Stimulated activated CD4-positive, alpha-beta T cell treated with anti-CD3 and anti-CD28 coated beads, Interleukin-1b, Interleukin-23, amount 100 ng/mL, for 4 hours (primary cell): ENCODE measurements at regions not wholly inside any gene's neighbourhood (a gene's known extent, or its start where the extent isn't known, plus 50 kb on each side); places are given as distances from the start of the nearest gene placed in this dataset.
"Not testable (repeated sequence)": the region's sequence is repeated elsewhere in the genome, so short reads cannot be mapped to it uniquely, and the experiment has no call there.

Experiments
- DNase-seq, 2 donors: peaks; one replicate each; pipeline ENCODE4 v3.0.0-alpha.2; 2020; ENCODE audit warnings: low read depth in 2 of 2

GRCh38 chr9:135291165-135291564 is 188.4 kb upstream of the PPP1R26 start:
- DNase-seq: no peak

- no peak for DNase-seq
These were observed 184.7 kb upstream of the PPP1R26 start for GRCh38 chr9:135294836-135295235.

GRCh38 chr9:135295551-135296300 is 183.9 kb upstream of the PPP1R26 start:
- DNase-seq: no peak

GRCh38 chr9:135296735-135297455 is 182.7 kb upstream of the PPP1R26 start:
- no peak for DNase-seq

GRCh38 chr9:135297456-135298075 is 182.0 kb upstream of the PPP1R26 start:
- no peak for DNase-seq

GRCh38 chr9:135299239-135299590 is 180.4 kb upstream of the PPP1R26 start:
- no peak for DNase-seq

GRCh38 chr9:135299651-135300345 is 179.8 kb upstream of the PPP1R26 start:
- DNase-seq: no peak

GRCh38 chr9:135300346-135301141 is 179.0 kb upstream of the PPP1R26 start:
- no peak for DNase-seq

- DNase-seq: no peak
These were observed 178.0 kb upstream of the PPP1R26 start for GRCh38 chr9:135301271-135302263.

GRCh38 chr9:135302329-135303279 is 177.0 kb upstream of the PPP1R26 start:
- no peak for DNase-seq

GRCh38 chr9:135303280-135303647 is 176.3 kb upstream of the PPP1R26 start:
- DNase-seq: no peak

GRCh38 chr9:135303865-135304499 is 175.6 kb upstream of the PPP1R26 start:
- DNase-seq: no peak

- no peak for DNase-seq
These were observed 174.7 kb upstream of the PPP1R26 start for GRCh38 chr9:135304886-135305285.

GRCh38 chr9:135305546-135306180 is 173.9 kb upstream of the PPP1R26 start:
- no peak for DNase-seq

- no peak for DNase-seq
These were observed 172.9 kb upstream of the PPP1R26 start for GRCh38 chr9:135306699-135307098.

GRCh38 chr9:135307300-135307699 is 172.3 kb upstream of the PPP1R26 start:
- DNase-seq: no peak

GRCh38 chr9:135307919-135308318 is 171.7 kb upstream of the PPP1R26 start:
- DNase-seq: not testable (repeated sequence)
